ENCODE measurements at regions not wholly inside any gene's neighbourhood (a gene's known extent, or its start where the extent isn't known, plus 50 kb on each side); places are given as distances from the start of the nearest gene placed in this dataset.

DNA sequence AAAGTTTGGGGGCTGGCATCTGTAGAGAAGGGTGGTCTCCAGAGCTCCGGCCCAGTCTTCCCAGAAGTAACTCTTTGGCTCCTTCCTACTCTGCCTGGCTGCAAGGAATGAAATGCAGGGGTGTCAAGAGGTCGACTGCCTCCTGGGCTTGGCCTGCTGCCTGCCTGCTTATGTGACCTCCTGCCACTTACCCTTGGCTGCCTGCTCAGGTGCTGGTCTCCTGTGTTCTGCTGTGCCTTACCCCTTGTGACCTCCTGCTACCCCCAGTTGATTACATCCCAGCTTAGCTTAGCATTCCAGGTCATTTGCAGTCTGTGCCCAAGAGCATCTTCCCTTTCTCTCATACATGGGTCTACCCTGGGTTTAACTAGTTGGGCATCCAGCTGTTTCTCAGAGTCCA, 180.2 kb downstream of the PTPN20 start:
- TF ChIP-seq, protein P1, sequence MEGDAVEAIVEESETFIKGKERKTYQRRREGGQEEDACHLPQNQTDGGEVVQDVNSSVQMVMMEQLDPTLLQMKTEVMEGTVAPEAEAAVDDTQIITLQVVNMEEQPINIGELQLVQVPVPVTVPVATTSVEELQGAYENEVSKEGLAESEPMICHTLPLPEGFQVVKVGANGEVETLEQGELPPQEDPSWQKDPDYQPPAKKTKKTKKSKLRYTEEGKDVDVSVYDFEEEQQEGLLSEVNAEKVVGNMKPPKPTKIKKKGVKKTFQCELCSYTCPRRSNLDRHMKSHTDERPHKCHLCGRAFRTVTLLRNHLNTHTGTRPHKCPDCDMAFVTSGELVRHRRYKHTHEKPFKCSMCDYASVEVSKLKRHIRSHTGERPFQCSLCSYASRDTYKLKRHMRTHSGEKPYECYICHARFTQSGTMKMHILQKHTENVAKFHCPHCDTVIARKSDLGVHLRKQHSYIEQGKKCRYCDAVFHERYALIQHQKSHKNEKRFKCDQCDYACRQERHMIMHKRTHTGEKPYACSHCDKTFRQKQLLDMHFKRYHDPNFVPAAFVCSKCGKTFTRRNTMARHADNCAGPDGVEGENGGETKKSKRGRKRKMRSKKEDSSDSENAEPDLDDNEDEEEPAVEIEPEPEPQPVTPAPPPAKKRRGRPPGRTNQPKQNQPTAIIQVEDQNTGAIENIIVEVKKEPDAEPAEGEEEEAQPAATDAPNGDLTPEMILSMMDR (conservative IDR thresholded peaks at IDR 0.05 in 1 of 2, IDR thresholded peaks at IDR 0.05 in 1 of 2; ENCODE audit: low read depth in 1 of 2, low read length in 2 of 2): no peak
- no peak for TF ChIP-seq EZH2 (IDR thresholded peaks at IDR 0.05; ENCODE audit: low read length, missing control alignments)

Measured in fibroblast of lung (primary cell).